ENCODE measurements at regions not wholly inside any gene's neighbourhood (a gene's known extent, or its start where the extent isn't known, plus 50 kb on each side); places are given as distances from the start of the nearest gene placed in this dataset.

GRCh38 chr3:137948400-137949072 lies 61.4 kb upstream of the CLDN18 start:
- ChIA-PET CTCF (interaction anchor here (1.4 to 1.5 kb wide), 2 partner anchors 844 to 916 kb away, joined by 4 to 10 read pairs; no protein-coding TSS in a partner anchor), POLR2A (no interaction called here)
- TF ChIP-seq MAZ (IDR thresholded peaks at IDR 0.05; ENCODE audit: borderline replicate concordance, low read depth, low read length): no peak
- H3K4me3 ChIP-seq: no peak overlapping the region
- H3K27ac ChIP-seq: no peak overlapping the region
- no peak overlapping the region for H3K4me2 ChIP-seq
- 0% methylated on average over 2 of the region's 3 CpGs for WGBS (ENCODE audit: missing lambda C conversion rate)
- DNase-seq (ENCODE audit: low read depth in 1 of 2, low spot score in 1 of 2): no peak
- H3K9me3 ChIP-seq: no peaks in the 10 kb centered on the region
- H3K4me1 ChIP-seq: no peaks in the 10 kb centered on the region
- no peak for FAIRE-seq
- no peak for ATAC-seq

- ATAC-seq (no peak), FAIRE-seq (no peak), DNase-seq (ENCODE audit: low read depth in 1 of 2, low spot score in 1 of 2) (no peak)
- Histone ChIP-seq H3K27ac (no peak overlapping the region), H3K9me3 (no peaks in the 10 kb centered on the region), H3K4me3 (no peak overlapping the region), H3K4me2 (no peak overlapping the region), H3K4me1 (no peaks in the 10 kb centered on the region)
- TF ChIP-seq JUNB (IDR thresholded peaks at IDR 0.05) (no peak), RARB (CRISPR knock-in tag; IDR thresholded peaks at IDR 0.05) (no peak), EHF (CRISPR knock-in tag; IDR thresholded peaks at IDR 0.05) (no peak), HOXB5 (CRISPR knock-in tag; IDR thresholded peaks at IDR 0.05) (no peak), TP53 (CRISPR knock-in tag; IDR thresholded peaks at IDR 0.05) (no peak), FOXS1 (CRISPR knock-in tag; IDR thresholded peaks at IDR 0.05) (no peak), POLR2A (IDR thresholded peaks at IDR 0.05; ENCODE audit: low read length) (no peak), HDAC2 (IDR thresholded peaks at IDR 0.05) (no peak), POLR2AphosphoS2 (conservative IDR thresholded peaks at IDR 0.05; ENCODE audit: low read length) (no peak), SREBF2 (IDR thresholded peaks at IDR 0.05) (no peak), SMC3 (IDR thresholded peaks at IDR 0.05) (no peak), PHF8 (IDR thresholded peaks at IDR 0.05; ENCODE audit: borderline replicate concordance, low read depth) (no peak), CTCF (IDR thresholded peaks at IDR 0.05) (no peak), CHD4 (IDR thresholded peaks at IDR 0.05; ENCODE audit: borderline replicate concordance) (no peak), MAZ (IDR thresholded peaks at IDR 0.05; ENCODE audit: borderline replicate concordance, low read depth, low read length) (no peak)
- ChIA-PET POLR2A (no interaction called here), CTCF (interaction anchor here (5.0 kb wide), 1 partner anchor 13 kb away, joined by 25 read pairs; no protein-coding TSS in a partner anchor)
Observed at GRCh38 chr3:137958636-137959035, 51.3 kb upstream of the CLDN18 start.

Data from A549 (cell line).